ENCODE measurements at regions not wholly inside any gene's neighbourhood (a gene's known extent, or its start where the extent isn't known, plus 50 kb on each side); places are given as distances from the start of the nearest gene placed in this dataset.

- Mint-ChIP-seq H3K27ac (no peak overlapping the region), H3K27me3 (ENCODE audit: low read depth) (no peaks in the 10 kb centered on the region), H3K36me3 (ENCODE audit: low read depth) (no peaks in the 10 kb centered on the region), H3K9me3 (peaks cover 23% of the 10 kb centered on the region), H3K4me1 (ENCODE audit: low read depth) (no peaks in the 10 kb centered on the region), H3K4me3 (no peak overlapping the region)
These were observed 874.9 kb upstream of the FLRT2 start for GRCh38 chr14:84655014-84655413.

- Mint-ChIP-seq H3K4me1 (ENCODE audit: low read depth) (no peaks in the 10 kb centered on the region), H3K27ac (no peak overlapping the region), H3K9me3 (peaks cover 14% of the 10 kb centered on the region), H3K36me3 (ENCODE audit: low read depth) (no peaks in the 10 kb centered on the region), H3K27me3 (ENCODE audit: low read depth) (no peaks in the 10 kb centered on the region), H3K4me3 (no peak overlapping the region)
These were observed 872.0 kb upstream of the FLRT2 start for GRCh38 chr14:84657911-84658310.

- peaks cover 5% of the 10 kb centered on the region for H3K9me3 Mint-ChIP-seq
- H3K4me3 Mint-ChIP-seq: no peak overlapping the region
- no peaks in the 10 kb centered on the region for H3K4me1 Mint-ChIP-seq (ENCODE audit: low read depth)
- no peaks in the 10 kb centered on the region for H3K27me3 Mint-ChIP-seq (ENCODE audit: low read depth)
- H3K27ac Mint-ChIP-seq: no peak overlapping the region
- H3K36me3 Mint-ChIP-seq (ENCODE audit: low read depth): no peaks in the 10 kb centered on the region
These were observed 859.1 kb upstream of the FLRT2 start for GRCh38 chr14:84670796-84671195.

DNA sequence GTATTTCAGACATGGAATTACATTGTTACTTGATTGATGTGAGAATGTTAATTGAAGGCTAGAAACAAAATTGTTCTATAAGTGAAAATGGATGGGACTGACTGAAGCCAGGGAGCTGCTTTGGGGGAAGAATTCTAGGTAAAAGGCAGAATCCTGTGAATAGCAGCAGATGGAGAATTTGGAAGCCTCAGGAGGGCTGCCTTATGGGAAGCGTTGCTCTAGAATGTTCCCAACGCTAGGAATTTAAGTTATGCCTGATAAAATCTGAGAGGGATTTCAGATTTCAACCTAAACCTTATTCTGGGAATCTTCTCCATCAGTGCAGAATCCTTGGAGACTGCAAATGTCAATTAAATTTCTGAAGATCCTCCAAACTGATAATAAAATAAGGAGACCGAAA lies 858.2 kb upstream of the FLRT2 start:
- Mint-ChIP-seq H3K4me3 (no peak overlapping the region), H3K9me3 (peaks cover 5% of the 10 kb centered on the region), H3K27me3 (ENCODE audit: low read depth) (no peaks in the 10 kb centered on the region), H3K27ac (no peak overlapping the region), H3K4me1 (ENCODE audit: low read depth) (no peaks in the 10 kb centered on the region), H3K36me3 (ENCODE audit: low read depth) (no peaks in the 10 kb centered on the region)

DNA sequence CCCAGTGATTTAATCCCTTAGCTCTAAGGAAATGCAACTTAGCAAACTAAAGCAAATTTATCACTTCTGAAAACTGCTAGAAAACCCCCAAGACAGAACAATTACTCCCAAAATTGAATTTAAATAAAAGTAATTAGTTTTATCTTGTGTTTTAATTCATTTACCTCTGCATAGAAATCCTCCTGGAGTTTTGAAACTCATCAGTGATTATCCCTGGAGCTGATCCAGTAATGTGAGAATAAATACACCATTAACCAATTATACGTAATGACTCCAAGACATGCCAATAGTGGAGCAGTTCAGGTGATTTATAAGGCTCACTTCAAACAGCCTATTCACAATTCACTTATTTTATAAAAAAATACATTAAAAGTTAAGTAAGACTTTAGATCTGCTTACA lies 855.3 kb upstream of the FLRT2 start:
- no peak overlapping the region for H3K4me3 Mint-ChIP-seq
- H3K36me3 Mint-ChIP-seq (ENCODE audit: low read depth): no peaks in the 10 kb centered on the region
- no peaks in the 10 kb centered on the region for H3K4me1 Mint-ChIP-seq (ENCODE audit: low read depth)
- H3K27me3 Mint-ChIP-seq (ENCODE audit: low read depth): no peaks in the 10 kb centered on the region
- H3K9me3 Mint-ChIP-seq: peaks cover 5% of the 10 kb centered on the region
- H3K27ac Mint-ChIP-seq: no peak overlapping the region

- no peak overlapping the region for H3K27ac Mint-ChIP-seq
- no peaks in the 10 kb centered on the region for H3K27me3 Mint-ChIP-seq (ENCODE audit: low read depth)
- H3K9me3 Mint-ChIP-seq: peaks cover 10% of the 10 kb centered on the region
- H3K4me3 Mint-ChIP-seq: no peak overlapping the region
- H3K4me1 Mint-ChIP-seq (ENCODE audit: low read depth): no peaks in the 10 kb centered on the region
- H3K36me3 Mint-ChIP-seq (ENCODE audit: low read depth): no peaks in the 10 kb centered on the region
These were observed 843.4 kb upstream of the FLRT2 start for GRCh38 chr14:84686550-84686949.

DNA sequence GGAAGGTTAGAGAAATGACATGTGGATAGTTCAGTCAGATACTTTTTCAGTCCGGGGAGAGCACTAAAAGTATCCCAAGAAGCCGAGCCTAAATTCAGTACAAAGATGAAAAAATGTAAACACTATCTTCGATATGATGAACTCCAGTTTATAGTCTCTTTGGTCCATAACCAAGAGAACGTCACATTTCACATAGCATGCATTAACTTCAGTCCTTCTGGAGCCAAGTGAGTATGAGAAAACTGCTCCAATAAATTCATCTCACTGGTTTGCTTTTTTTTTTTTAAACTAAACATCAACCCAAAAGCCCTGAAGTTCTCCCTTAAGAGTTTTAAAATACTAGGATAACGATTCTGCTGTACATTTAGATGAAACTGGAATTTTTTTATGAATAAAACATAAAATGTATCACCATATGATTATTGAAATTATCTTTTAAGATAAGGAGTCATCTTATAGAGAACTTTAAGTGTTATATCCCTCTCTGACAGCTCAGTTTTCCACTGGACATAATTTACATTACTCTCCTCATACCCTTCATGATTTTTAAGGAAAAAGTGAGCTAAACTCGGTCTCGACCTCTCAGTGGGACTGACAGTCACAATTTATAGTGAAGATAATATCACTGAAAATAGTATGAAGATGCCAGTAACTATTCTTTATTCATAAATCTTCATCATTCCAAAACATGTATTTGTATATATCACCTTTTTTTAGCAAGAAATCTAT lies 841.5 kb upstream of the FLRT2 start:
- Mint-ChIP-seq H3K4me3 (no peak overlapping the region), H3K36me3 (ENCODE audit: low read depth) (no peaks in the 10 kb centered on the region), H3K4me1 (ENCODE audit: low read depth) (no peaks in the 10 kb centered on the region)

DNA sequence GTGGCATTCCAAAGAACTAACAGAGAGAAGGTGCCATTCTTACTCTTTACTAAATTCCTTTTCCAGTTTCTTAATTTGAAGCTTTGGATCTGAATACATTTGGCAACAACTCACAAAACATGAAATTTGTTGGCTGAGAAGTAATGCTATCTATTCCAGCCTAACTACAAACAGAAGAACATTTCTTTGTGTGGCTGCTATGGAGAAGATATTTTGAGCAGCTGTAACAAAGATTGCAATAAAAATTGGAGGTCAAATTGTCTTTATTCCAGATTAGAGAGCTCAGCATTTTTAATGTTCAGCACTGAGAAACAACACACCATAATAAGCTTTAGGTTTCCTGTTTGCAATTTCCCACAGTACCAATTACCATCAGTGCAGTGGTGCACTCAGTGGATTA lies 835.8 kb upstream of the FLRT2 start:
- H3K36me3 Mint-ChIP-seq (ENCODE audit: low read depth): no peaks in the 10 kb centered on the region
- peaks cover 4% of the 10 kb centered on the region for H3K9me3 Mint-ChIP-seq
- no peaks in the 10 kb centered on the region for H3K27me3 Mint-ChIP-seq (ENCODE audit: low read depth)
- no peak overlapping the region for H3K27ac Mint-ChIP-seq
- H3K4me1 Mint-ChIP-seq (ENCODE audit: low read depth): no peaks in the 10 kb centered on the region
- no peak overlapping the region for H3K4me3 Mint-ChIP-seq

More for the DNA sequence above, 841.5 kb upstream of the FLRT2 start:
- H3K27me3 Mint-ChIP-seq (ENCODE audit: low read depth): no peaks in the 10 kb centered on the region
- H3K9me3 Mint-ChIP-seq: peaks cover 6% of the 10 kb centered on the region
- H3K27ac Mint-ChIP-seq: no peak overlapping the region

- no peaks in the 10 kb centered on the region for H3K27me3 Mint-ChIP-seq (ENCODE audit: low read depth)
- no peak overlapping the region for H3K4me3 Mint-ChIP-seq
These were observed 825.3 kb upstream of the FLRT2 start for GRCh38 chr14:84704601-84705000.

GRCh38 chr14:84707830-84708229 lies 822.1 kb upstream of the FLRT2 start:
- Mint-ChIP-seq H3K4me3 (no peak overlapping the region), H3K9me3 (peaks cover 5% of the 10 kb centered on the region), H3K27me3 (ENCODE audit: low read depth) (no peaks in the 10 kb centered on the region), H3K27ac (no peak overlapping the region), H3K36me3 (ENCODE audit: low read depth) (no peaks in the 10 kb centered on the region), H3K4me1 (ENCODE audit: low read depth) (no peaks in the 10 kb centered on the region)

More at GRCh38 chr14:84704601-84705000, 825.3 kb upstream of the FLRT2 start:
- no peaks in the 10 kb centered on the region for H3K4me1 Mint-ChIP-seq (ENCODE audit: low read depth)
- no peak overlapping the region for H3K27ac Mint-ChIP-seq
- peaks cover 4% of the 10 kb centered on the region for H3K9me3 Mint-ChIP-seq
- H3K36me3 Mint-ChIP-seq (ENCODE audit: low read depth): no peaks in the 10 kb centered on the region

- Mint-ChIP-seq H3K27me3 (ENCODE audit: low read depth) (no peaks in the 10 kb centered on the region), H3K27ac (no peak overlapping the region), H3K36me3 (ENCODE audit: low read depth) (no peaks in the 10 kb centered on the region), H3K4me1 (ENCODE audit: low read depth) (no peaks in the 10 kb centered on the region), H3K4me3 (no peak overlapping the region), H3K9me3 (peaks cover 8% of the 10 kb centered on the region)
These were observed 821.1 kb upstream of the FLRT2 start for GRCh38 chr14:84708865-84709264.

DNA sequence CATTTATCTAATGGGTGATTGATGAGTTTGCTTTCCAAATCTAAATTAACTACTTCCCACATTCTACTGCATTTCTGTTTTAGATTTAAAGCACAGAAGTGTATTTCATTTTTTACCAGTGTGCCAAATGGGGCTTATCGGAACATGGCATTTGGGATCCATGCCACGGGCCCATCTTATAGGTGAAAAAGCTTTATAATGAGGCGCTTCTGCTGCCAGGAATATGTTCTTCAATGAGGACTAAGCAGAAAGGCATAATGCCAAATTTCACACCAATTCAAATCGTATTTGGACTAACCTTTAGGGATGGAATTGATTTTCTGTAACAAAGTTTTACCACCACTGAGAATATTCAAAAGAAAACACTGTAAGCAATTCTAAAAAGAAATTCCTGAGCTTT lies 803.5 kb upstream of the FLRT2 start:
- Mint-ChIP-seq H3K9me3 (peaks cover 20% of the 10 kb centered on the region), H3K27me3 (ENCODE audit: low read depth) (no peaks in the 10 kb centered on the region), H3K36me3 (ENCODE audit: low read depth) (no peaks in the 10 kb centered on the region), H3K4me1 (ENCODE audit: low read depth) (no peaks in the 10 kb centered on the region), H3K27ac (no peak overlapping the region), H3K4me3 (no peak overlapping the region)

GRCh38 chr14:84749191-84749955 lies 780.6 kb upstream of the FLRT2 start:
- no peak overlapping the region for H3K4me3 Mint-ChIP-seq
- H3K9me3 Mint-ChIP-seq: peaks cover 18% of the 10 kb centered on the region

GRCh38 chr14:84750284-84750683 lies 779.7 kb upstream of the FLRT2 start:
- H3K4me1 Mint-ChIP-seq (ENCODE audit: low read depth): no peaks in the 10 kb centered on the region
- H3K27ac Mint-ChIP-seq: no peak overlapping the region
- H3K4me3 Mint-ChIP-seq: no peak overlapping the region
- H3K9me3 Mint-ChIP-seq: peaks cover 12% of the 10 kb centered on the region
- H3K36me3 Mint-ChIP-seq (ENCODE audit: low read depth): no peaks in the 10 kb centered on the region
- H3K27me3 Mint-ChIP-seq (ENCODE audit: low read depth): no peaks in the 10 kb centered on the region

More at GRCh38 chr14:84749191-84749955, 780.6 kb upstream of the FLRT2 start:
- no peaks in the 10 kb centered on the region for H3K36me3 Mint-ChIP-seq (ENCODE audit: low read depth)
- H3K27ac Mint-ChIP-seq: no peak overlapping the region
- no peaks in the 10 kb centered on the region for H3K27me3 Mint-ChIP-seq (ENCODE audit: low read depth)
- no peaks in the 10 kb centered on the region for H3K4me1 Mint-ChIP-seq (ENCODE audit: low read depth)
